HepG2 (cell line): ENCODE measurements at regions not wholly inside any gene's neighbourhood (a gene's known extent, or its start where the extent isn't known, plus 50 kb on each side); places are given as distances from the start of the nearest gene placed in this dataset.

Experiments used
- ATF2 ChIP-seq: sonication (generic); formaldehyde crosslinking; IDR thresholded peaks from 2 replicates; pipeline ENCODE4 v1.4.0; 2020; ENCODE audit warnings: missing genetic modification reagents
- BORCS8-MEF2B ChIP-seq: sonication (generic); formaldehyde crosslinking; IDR thresholded peaks from 2 replicates; pipeline ENCODE4 v1.8.0; 2022; ENCODE audit warnings: mild to moderate bottlenecking, missing genetic modification reagents
- DZIP1 ChIP-seq: sonication (generic); formaldehyde crosslinking; IDR thresholded peaks from 2 replicates; pipeline ENCODE4 v1.5.0; 2020; ENCODE audit warnings: mild to moderate bottlenecking, missing genetic modification reagents
- HCFC1 ChIP-seq: fragments of 150-350 bp; IDR thresholded peaks from 2 replicates; pipeline ENCODE4 v1.6.1; 2014; ENCODE audit warnings: low read depth, low read length
- KAT8 ChIP-seq: IDR thresholded peaks from 2 replicates; pipeline ENCODE4 v1.6.1; 2016; ENCODE audit warnings: missing genetic modification reagents, missing compliant biosample characterization
- MIER3 ChIP-seq: IDR thresholded peaks from 2 replicates; pipeline ENCODE4 v1.6.1; 2016; ENCODE audit warnings: missing compliant biosample characterization, borderline replicate concordance
- PCBP1 ChIP-seq: fragments of 200-400 bp; formaldehyde crosslinking; IDR thresholded peaks from 2 replicates; pipeline ENCODE4 v1.6.1; 2017; ENCODE audit warnings: mild to moderate bottlenecking, low read depth, low read length, borderline replicate concordance
- SRSF1 ChIP-seq: fragments of 200-400 bp; formaldehyde crosslinking; optimal IDR thresholded peaks from 2 replicates; pipeline ENCODE3; 2017; ENCODE audit warnings: mild to moderate bottlenecking, low read depth, low read length, moderate library complexity
- TGIF2 ChIP-seq: IDR thresholded peaks from 2 replicates; pipeline ENCODE4 v1.6.1; 2016; ENCODE audit warnings: control low read depth, missing compliant biosample characterization
- ZBTB46 ChIP-seq: sonication (generic); formaldehyde crosslinking; IDR thresholded peaks from 2 replicates; pipeline ENCODE4 v1.4.0; 2020; ENCODE audit warnings: mild to moderate bottlenecking, missing genetic modification reagents, borderline replicate concordance
- ZNF12 ChIP-seq: sonication (generic); formaldehyde crosslinking; IDR thresholded peaks from 2 replicates; pipeline ENCODE4 v1.5.0; 2020; ENCODE audit warnings: missing genetic modification reagents
- ZNF343 ChIP-seq: sonication (generic); formaldehyde crosslinking; IDR thresholded peaks from 2 replicates; pipeline ENCODE4 v1.4.0; 2020; ENCODE audit warnings: mild to moderate bottlenecking, missing genetic modification reagents
- ZSCAN31 ChIP-seq: sonication (generic); formaldehyde crosslinking; IDR thresholded peaks from 2 replicates; pipeline ENCODE4 v1.5.0; 2020; ENCODE audit warnings: low read depth, mild to moderate bottlenecking, missing genetic modification reagents

GRCh38 chr6:169831450-169832246 lies 80.2 kb downstream of the ERMARD start (continued):
- TF ChIP-seq TGIF2 (CRISPR knock-in tag) (peak; percentile 59; the same call in 1 of the 2 replicates), MIER3 (CRISPR knock-in tag) (0 out of 2 replicates have a peak, but pooled peaks have one; percentile 43), HCFC1 (no peak), BORCS8-MEF2B (CRISPR knock-in tag) (0 out of 2 replicates have a peak, but pooled peaks have one; percentile 51), SRSF1 (no peak), PCBP1 (no peak), ZNF12 (CRISPR knock-in tag) (0 out of 2 replicates have a peak, but pooled peaks have one; percentile 48), ZBTB46 (CRISPR knock-in tag) (no peak), KAT8 (peak; percentile 22; the same call in 1 of the 2 replicates), ZSCAN31 (CRISPR knock-in tag) (0 out of 2 replicates have a peak, but pooled peaks have one; percentile 10), ZNF343 (peak; percentile 68; the same call in 1 of the 2 replicates), DZIP1 (CRISPR knock-in tag) (peak; percentile 44; the same call in 1 of the 2 replicates), ATF2 (CRISPR knock-in tag) (peak; percentile 78; the same call in 1 of the 2 replicates)
- TF ChIP-seq, all 625 proteins: peak for 128
